GM12865 (cell line): ENCODE measurements at regions not wholly inside any gene's neighbourhood (a gene's known extent, or its start where the extent isn't known, plus 50 kb on each side); places are given as distances from the start of the nearest gene placed in this dataset.
"Not testable (repeated sequence)": the region's sequence is repeated elsewhere in the genome, so short reads cannot be mapped to it uniquely, and the experiment has no call there.

ENCODE experiments used
- DNase-seq: peaks from one replicate; pipeline ENCODE4 v3.0.0; 2010; ENCODE audit warnings: low read depth
- H3K4me3 ChIP-seq: 2 replicates; pipeline ENCODE4 v1.5.1; 2011; ENCODE audit warnings: mild to moderate bottlenecking, low read depth, low read length, control low read depth
- TF ChIP-seq, protein P1 (sequence below): IDR thresholded peaks from 2 replicates; pipeline ENCODE4 v1.5.1; 2011; ENCODE audit warnings: low read length, control low read depth, low read depth, inconsistent platforms; ENCODE audit not compliant: insufficient read depth; ENCODE audit errors: missing control alignments

DNA sequence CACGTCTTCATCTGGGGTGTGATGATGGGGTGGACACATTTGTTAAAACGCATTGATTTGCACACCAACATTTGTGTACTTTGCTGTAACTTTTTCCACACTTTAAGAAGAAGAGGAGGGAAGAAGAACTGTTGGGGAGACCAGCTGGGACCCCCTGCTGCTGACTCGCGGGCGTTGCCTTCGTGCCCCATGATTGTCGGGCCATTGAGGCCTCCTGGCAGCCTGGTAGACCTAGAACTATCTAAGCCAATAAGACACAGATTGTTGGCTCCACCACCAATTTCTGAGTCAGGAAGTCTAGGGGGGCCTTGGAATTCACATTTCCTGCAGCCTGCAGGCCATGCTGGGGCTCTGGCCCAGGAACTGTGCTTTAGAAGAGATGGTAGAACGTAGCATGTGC, 105.5 kb downstream of the TNFRSF13B start:
- no peak overlapping the region for H3K4me3 ChIP-seq
- no peak for DNase-seq
- TF ChIP-seq, protein P1, sequence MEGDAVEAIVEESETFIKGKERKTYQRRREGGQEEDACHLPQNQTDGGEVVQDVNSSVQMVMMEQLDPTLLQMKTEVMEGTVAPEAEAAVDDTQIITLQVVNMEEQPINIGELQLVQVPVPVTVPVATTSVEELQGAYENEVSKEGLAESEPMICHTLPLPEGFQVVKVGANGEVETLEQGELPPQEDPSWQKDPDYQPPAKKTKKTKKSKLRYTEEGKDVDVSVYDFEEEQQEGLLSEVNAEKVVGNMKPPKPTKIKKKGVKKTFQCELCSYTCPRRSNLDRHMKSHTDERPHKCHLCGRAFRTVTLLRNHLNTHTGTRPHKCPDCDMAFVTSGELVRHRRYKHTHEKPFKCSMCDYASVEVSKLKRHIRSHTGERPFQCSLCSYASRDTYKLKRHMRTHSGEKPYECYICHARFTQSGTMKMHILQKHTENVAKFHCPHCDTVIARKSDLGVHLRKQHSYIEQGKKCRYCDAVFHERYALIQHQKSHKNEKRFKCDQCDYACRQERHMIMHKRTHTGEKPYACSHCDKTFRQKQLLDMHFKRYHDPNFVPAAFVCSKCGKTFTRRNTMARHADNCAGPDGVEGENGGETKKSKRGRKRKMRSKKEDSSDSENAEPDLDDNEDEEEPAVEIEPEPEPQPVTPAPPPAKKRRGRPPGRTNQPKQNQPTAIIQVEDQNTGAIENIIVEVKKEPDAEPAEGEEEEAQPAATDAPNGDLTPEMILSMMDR: no peak

DNA sequence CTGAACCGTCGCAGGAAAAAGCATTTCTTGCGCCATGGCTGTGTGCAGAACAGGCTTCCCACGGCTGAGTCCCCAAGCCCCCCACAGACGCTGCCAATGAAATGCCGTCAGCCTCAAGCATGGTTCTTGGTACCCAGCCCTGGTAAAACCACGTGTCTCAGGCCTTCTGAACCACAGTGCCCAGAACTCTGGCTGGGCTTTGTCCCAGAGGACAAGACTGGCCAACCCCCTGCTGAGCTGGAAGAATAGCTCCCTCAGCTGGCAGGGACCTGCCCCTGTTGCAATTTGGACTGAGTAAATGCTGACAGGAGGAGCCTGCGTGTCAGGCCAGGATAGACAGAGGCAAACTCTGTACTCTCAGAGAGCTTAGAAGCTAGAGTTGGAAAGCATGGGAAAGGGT, 106.2 kb downstream of the TNFRSF13B start:
- H3K4me3 ChIP-seq, DNase-seq: not testable (repeated sequence)

DNA sequence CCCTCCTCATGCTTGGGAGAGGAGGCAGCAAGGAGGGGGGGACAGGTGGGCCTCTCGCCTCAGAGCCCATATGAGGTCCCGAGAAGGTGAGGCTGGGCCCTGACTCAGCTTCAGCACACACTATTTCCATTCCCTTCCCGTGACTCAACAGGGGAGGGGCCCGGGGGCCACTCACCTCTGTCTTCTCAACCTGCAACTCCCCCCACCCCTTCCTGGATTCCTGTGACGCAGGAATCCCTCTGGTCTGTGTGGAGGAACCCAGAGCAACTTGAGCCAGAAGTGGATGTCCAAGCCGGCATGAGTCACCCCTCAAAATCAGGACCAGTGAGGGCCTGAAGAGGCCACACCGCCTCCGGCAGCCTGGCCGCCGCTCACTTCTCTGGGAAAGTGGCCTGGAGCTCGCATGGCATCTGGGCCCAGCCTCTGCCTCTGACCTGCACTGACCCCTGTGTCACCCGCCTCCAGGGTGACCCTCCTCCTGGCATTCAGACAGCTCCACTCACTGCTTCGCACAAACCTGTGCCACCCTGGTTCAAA, 106.8 kb downstream of the TNFRSF13B start:
- not testable (repeated sequence) for DNase-seq, H3K4me3 ChIP-seq

DNA sequence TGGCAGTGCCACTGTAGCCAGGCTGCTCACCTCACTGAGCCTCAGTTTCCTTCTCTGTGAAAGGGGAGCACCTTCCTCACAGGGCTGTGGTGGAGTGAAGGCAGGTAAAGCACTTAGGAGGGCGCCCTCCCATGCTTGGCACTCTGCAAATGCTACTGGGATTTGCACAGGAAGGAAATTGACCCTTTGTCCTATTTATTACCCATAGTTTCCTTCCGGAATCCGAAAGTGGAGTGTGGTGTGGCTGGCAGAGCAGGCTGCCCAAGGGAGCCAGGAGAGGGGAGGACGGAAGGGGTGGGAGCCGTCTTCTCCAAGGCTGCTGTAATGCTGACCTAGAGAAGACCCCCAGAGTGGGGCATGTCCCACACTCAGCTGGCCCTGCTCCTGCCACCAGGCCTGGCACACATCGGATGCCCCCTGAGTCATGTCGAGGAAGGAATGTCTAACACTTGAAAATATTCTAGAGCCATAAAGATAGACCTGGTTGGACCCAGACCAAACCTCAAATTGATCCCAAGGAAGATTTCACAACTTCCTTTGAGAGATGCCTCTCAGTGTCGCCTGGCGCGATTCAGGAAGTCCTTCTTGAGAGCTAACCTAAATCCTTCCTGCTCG, 107.3 kb downstream of the TNFRSF13B start:
- not testable (repeated sequence) for DNase-seq, H3K4me3 ChIP-seq

DNA sequence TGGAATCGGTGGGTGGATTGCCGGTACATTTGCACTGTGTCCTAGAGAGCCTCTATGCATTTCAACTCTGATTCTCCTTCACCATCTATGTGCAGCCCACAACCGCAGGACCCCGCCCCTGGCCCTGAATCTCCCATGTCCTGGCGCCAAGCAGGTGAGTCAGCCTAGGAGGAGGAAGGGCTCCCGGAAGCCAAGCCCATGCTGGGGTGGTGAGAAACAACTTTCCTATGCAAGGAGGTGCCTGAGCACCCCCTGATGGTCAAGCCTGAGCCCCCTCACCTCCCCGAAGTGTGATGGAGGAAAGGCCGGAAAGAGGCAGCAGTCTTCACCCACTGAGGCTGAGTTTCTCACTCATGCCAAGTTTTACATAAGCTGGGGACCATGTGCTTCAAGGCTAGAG, 110.8 kb downstream of the TNFRSF13B start:
- not testable (repeated sequence) for H3K4me3 ChIP-seq, DNase-seq

DNA sequence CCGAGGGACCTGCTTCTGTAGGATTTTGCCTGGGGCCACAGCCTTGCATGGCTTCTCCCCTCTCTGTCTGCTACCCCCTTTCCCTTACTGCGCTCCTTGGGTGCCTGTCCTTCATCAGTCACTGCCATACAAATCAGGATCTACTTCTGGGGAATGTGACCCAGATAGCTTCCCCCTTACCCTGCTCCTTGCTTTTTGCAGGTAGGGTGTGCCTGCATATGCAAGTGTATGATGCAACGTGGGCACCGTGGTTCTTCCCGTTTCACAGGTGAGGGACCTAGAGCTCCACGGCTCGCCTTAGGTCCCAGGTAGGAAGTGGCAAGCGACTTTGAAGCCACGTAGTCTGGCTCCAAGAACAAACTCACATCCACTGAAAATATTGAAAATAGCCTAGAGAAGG, 111.5 kb downstream of the TNFRSF13B start:
- not testable (repeated sequence) for DNase-seq, H3K4me3 ChIP-seq

DNA sequence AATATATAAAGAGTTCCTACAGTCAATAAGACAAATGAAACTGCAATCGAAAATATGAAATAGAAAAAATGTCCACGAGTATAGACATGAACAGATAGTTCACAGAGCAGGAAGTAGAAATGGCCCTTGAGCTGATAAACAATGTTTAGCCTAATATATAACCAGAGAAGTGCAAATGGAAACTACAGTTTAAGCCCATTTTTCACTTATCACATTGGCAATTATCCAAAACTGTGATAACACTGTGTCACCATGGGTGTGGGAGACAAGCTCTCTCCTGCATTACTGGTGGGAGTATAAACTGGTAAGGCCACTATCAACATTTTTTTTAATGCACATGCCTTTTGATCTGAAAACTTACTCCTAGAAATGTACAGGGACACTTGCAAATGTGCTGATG, 112.4 kb downstream of the TNFRSF13B start:
- DNase-seq: not testable (repeated sequence)

DNA sequence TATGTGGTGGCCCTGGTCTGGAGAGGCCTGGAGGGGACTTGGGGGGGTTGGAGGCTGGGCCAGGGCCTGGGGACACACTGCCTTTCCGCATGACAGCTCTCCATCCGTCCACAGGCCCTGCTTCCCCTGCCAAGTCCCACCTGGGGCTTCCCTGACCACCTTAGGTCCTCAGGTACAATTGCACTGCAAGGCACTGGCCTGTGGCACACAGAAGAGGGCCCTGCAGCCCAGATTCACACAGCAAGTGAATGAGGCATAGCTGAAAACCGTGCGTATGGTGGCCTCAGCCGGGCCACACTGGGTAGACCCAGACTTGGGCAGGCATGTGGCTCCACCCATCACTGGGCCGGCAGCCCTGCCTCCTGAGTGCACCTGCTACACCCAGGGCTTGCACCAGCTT, 114.2 kb downstream of the TNFRSF13B start:
- DNase-seq, H3K4me3 ChIP-seq: not testable (repeated sequence)

More for the DNA sequence above, 112.4 kb downstream of the TNFRSF13B start:
- H3K4me3 ChIP-seq: not testable (repeated sequence)

DNA sequence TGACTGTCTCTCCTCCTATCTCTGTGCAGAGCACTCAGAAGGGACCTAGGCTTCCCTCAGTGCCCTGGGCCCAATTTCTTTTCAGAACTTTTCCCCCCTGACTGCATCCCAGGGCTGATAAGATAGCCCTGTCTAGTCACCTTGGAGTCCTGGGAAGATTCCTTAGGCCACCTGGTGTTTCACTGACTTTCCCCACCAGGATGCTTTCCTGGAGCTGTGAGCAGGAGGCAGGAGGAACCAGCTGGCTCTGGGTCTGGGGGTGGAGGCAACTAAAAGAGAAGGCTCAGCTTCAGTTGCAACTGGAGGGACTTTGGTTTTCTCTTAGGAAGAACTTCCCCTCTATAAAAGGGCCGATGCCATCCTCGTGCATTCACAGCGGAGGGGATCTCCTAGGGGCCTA, 115.1 kb downstream of the TNFRSF13B start:
- DNase-seq, H3K4me3 ChIP-seq: not testable (repeated sequence)

DNA sequence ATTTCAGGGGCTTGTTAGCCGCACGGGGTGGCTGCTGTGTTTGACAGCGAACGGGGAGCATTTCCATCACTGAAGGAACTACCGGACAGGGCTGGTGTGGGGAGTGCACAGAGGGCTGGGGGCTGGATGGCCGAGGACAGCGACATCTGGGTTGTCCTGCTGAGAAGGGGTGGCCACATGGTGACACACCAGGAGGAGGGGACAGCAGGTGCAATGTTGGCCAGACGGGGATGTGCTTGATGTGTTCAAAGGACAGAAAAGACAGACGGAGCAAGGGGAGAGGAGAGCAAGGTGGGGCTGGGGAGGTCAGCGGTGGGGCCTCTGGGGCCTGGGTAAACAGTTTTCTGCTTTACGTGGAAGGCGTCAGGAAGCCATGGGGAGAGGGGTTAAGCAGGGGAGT, 115.7 kb downstream of the TNFRSF13B start:
- H3K4me3 ChIP-seq, DNase-seq: not testable (repeated sequence)

DNA sequence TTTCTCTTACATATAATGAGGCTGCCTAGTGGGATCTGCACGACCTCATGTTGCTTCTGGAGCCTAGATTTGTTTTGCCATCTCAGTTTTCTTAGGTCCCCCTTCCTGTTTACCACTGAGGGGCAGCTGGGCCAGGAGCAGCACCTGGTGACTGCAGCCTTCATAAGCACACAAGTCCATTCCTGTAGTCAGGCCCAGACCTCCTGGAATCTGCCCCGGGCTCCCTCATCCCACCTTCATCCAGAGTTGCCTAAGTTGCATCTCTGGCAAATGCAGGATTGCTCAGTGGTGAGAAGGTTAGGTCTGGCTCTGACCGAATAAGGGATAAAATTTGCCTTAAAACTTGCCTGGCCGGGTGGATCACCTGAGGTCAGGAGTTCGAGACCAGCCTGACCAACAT, 117.3 kb downstream of the TNFRSF13B start:
- not testable (repeated sequence) for DNase-seq, H3K4me3 ChIP-seq

DNA sequence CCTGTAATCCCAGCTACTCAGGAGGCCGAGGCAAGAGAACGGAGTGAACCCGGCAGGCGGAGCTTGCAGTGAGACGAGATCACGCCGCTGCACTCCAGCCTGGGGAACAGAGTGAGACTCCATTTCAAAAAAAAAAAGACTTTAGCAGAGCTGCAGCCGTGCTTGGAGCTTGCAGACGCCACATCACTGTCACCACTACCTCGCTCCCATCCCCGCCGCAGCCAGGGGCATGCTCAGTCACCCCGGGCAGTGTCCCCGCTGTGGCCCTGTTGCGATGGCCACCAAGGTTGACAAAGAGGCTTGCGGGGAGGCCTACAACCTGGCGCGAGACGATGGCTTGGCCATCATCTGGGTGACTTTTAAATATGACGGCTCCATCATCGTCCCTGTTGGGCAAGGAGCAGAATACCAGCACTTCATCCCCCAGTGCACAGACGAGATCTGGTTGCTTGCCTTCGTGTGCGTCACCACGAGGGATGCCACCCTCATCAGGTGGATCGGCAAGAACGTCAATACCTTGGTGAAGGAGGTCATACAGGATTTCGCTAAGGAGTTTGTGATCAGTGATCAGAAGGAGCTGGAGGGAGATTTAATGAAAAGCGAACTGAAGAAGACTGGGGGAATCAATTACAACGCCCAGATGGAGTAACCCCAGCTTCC, 118.1 kb downstream of the TNFRSF13B start:
- no peak overlapping the region for H3K4me3 ChIP-seq
- TF ChIP-seq, protein P1: no peak
- no peak for DNase-seq

DNA sequence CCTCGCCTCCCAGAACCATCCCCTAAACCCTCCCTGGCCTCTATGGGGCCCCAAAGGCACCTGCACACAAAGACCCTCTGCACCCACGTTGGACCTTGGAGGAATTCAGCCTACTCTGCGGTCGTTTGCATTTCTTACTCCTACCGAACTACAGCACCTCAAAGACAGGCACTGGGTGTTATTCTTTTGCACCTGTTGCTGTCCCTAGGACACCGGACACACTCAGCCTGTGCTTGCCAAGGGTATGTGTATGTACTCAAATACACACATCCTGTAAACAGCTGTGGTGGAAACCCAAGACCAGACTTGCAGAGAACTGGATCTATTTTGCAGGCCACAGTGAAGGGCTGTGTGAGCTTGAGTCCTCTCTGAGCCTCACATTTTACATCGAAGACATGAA, 122.1 kb downstream of the TNFRSF13B start:
- DNase-seq, H3K4me3 ChIP-seq: not testable (repeated sequence)

DNA sequence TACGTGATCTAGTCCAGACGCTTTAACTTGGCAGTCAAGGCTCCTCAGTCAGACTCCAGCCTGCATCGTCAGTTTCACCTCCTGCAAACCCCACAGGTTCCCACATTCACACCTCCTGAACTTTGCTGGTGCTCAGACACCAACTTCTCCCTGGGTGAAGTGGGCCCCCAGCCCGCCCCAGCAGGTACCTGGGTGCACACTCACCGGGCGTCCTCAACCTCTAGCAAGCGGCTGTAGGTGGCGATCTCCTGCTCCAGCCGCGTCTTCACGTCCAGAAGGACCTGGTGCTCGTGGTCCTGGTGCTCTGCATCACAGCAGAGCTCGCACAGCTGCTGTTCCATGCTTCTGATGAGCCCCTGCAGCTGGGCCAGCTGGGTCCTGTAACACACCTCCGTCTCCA, 122.9 kb downstream of the TNFRSF13B start:
- H3K4me3 ChIP-seq, DNase-seq: not testable (repeated sequence)

DNA sequence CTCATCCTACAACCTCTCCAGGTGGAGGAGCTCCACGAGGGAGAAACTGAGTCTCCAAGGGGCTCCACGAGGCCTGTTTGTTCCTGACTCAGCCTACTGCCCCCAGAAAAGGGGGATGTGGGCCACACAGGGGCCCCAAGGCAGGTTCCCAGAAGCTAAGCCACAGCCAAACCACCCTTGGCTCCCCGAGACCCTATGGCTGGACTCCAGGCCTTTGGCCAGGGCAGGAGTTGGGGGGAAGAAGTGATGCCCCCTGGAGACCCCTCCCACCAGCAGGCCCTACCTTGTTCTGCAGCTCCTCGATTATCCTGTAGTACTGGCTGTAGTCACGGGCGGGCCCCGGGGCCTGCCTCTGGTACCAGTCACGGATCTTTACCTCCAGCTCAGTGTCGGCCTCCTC, 126.8 kb downstream of the TNFRSF13B start:
- not testable (repeated sequence) for H3K4me3 ChIP-seq, DNase-seq

DNA sequence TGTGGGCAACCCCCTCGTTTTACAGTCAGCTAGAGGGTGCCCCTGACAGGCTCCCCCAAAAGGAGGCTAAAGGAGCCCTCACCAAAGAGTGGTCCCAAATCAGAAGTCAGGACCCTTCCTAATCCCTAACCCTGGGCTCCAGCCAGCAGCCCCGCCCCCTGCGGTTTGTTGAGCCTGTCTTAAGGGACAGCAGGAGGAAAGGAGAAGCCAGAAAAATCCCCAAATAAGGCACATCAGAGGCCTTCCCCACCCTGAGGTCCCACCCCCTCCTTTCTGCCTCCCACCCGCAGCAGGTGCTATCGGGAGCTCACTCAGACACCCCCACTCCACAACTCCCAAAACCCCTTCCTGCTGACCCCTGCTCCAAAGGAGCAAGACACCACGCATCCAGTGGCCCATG, 127.2 kb downstream of the TNFRSF13B start:
- DNase-seq, H3K4me3 ChIP-seq: not testable (repeated sequence)

DNA sequence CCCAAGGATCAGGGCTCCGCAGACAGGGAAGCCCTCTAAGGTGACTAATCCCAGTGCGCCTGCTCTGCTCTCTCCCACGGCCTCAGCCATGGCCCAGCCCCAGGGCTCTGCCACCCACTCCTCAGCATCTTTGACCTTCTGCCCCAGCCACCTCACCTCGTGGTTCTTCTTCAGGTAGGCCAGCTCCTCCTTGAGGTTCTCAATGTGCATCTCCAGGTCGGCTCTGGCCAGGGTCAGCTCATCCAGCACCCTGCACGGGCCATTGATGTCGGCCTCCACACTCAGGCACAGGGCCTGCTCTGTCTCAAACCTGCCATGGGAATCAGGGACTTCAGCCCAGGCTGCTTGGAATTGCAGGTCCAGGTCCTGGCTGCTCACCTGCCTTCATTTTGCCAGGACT, 128.4 kb downstream of the TNFRSF13B start:
- not testable (repeated sequence) for DNase-seq, H3K4me3 ChIP-seq

DNA sequence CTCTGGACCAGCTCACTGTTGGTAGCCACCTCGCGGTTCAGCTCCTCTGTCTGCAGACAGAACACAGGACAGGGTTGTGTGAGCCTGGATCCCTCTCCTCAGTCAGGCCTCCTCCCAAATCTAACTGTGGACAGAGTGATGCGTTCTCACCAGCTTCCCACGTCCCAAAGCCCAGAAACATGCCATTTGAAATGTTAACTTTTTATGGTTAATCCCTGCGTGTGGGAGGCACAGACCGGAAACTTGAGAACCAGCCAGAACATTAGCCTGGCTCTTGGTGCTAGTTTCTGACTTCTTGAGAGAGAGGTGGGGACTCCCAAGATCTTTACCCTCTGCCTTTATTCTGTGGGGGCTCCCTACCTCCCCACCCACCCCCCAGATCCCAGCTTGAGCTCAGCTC, 129.6 kb downstream of the TNFRSF13B start:
- H3K4me3 ChIP-seq: not testable (repeated sequence)

More for the DNA sequence above, 129.6 kb downstream of the TNFRSF13B start:
- DNase-seq: not testable (repeated sequence)
